ENCODE measurements at regions not wholly inside any gene's neighbourhood (a gene's known extent, or its start where the extent isn't known, plus 50 kb on each side); places are given as distances from the start of the nearest gene placed in this dataset.
"Not testable (repeated sequence)": the region's sequence is repeated elsewhere in the genome, so short reads cannot be mapped to it uniquely, and the experiment has no call there.

- no peak for DNase-seq
Measured at GRCh38 chr11:37203006-37203405, 605.0 kb upstream of the RAG2 start.

- DNase-seq = no peak
Measured at GRCh38 chr11:37199082-37199481, 601.0 kb upstream of the RAG2 start.

- DNase-seq = no peak
Measured at GRCh38 chr11:37184326-37184725, 586.3 kb upstream of the RAG2 start.

- DNase-seq = no peak
Measured at GRCh38 chr11:37182031-37182430, 584.0 kb upstream of the RAG2 start.

- DNase-seq = no peak
Measured at GRCh38 chr11:37177721-37178120, 579.7 kb upstream of the RAG2 start.

- DNase-seq = no peak
Measured at GRCh38 chr11:37171451-37171850, 573.4 kb upstream of the RAG2 start.

GRCh38 chr11:37170311-37170710 is 572.3 kb upstream of the RAG2 start:
- DNase-seq = no peak

- DNase-seq = not testable (repeated sequence)
Measured at GRCh38 chr11:37145434-37145833, 547.4 kb upstream of the RAG2 start.

- DNase-seq = no peak
Measured at GRCh38 chr11:37142591-37142990, 544.6 kb upstream of the RAG2 start.

GRCh38 chr11:37141707-37142106 is 543.7 kb upstream of the RAG2 start:
- no peak for DNase-seq

- not testable (repeated sequence) for DNase-seq
Measured at GRCh38 chr11:37135606-37136005, 537.6 kb upstream of the RAG2 start.

GRCh38 chr11:37134637-37135036 is 536.6 kb upstream of the RAG2 start:
- DNase-seq = no peak

- DNase-seq = no peak
Measured at GRCh38 chr11:37124384-37124783, 526.3 kb upstream of the RAG2 start.

GRCh38 chr11:37115963-37116362 is 517.9 kb upstream of the RAG2 start:
- no peak for DNase-seq

- no peak for DNase-seq
Measured at GRCh38 chr11:37110385-37110784, 512.3 kb upstream of the RAG2 start.

- no peak for DNase-seq
Measured at GRCh38 chr11:37109286-37109585, 511.2 kb upstream of the RAG2 start.

GRCh38 chr11:37108436-37109285 is 510.6 kb upstream of the RAG2 start:
- no peak for DNase-seq

- DNase-seq = no peak
Measured at GRCh38 chr11:37107831-37108230, 509.8 kb upstream of the RAG2 start.

GRCh38 chr11:37107415-37107814 is 509.4 kb upstream of the RAG2 start:
- DNase-seq = no peak

GRCh38 chr11:37105427-37105826 is 507.4 kb upstream of the RAG2 start:
- DNase-seq = no peak

GRCh38 chr11:37104380-37104779 is 506.3 kb upstream of the RAG2 start:
- DNase-seq = no peak

GRCh38 chr11:37100008-37100407 is 502.0 kb upstream of the RAG2 start:
- no peak for DNase-seq

- no peak for DNase-seq
Measured at GRCh38 chr11:37092487-37092886, 494.5 kb upstream of the RAG2 start.

- no peak for DNase-seq
Measured at GRCh38 chr11:37089439-37089838, 491.4 kb upstream of the RAG2 start.

- DNase-seq = no peak
Measured at GRCh38 chr11:37088573-37088910, 490.5 kb upstream of the RAG2 start.

Data from amniotic stem cell (primary cell).